PC-9 (cell line): ENCODE measurements at regions not wholly inside any gene's neighbourhood (a gene's known extent, or its start where the extent isn't known, plus 50 kb on each side); places are given as distances from the start of the nearest gene placed in this dataset.

ENCODE experiments used
- BruUV-seq: library from RNA; stranded (reverse); fragments of 400-500 nt; replicated peaks from 2 replicates; lab custom pipeline; 2021; lab: Mats Ljungman, UMichigan
- CTCF ChIA-PET: fragments of 300-600 bp; sonication (Branson Sonifier 250); formaldehyde crosslinking; loops from one replicate; lab custom pipeline; 2022; ENCODE audit warnings: antibody characterized with exemption; lab: Charles Lee
- POLR2A ChIA-PET: fragments of 300-600 bp; sonication (Branson Sonifier 250); formaldehyde crosslinking; loops from one replicate; lab custom pipeline; 2022; ENCODE audit warnings: antibody characterized with exemption; ENCODE audit not compliant: unreplicated experiment; lab: Charles Lee
- DNase-seq, 2 experiments: peaks; one replicate each; pipeline versions ENCODE4 v3.0.0 to v3.0.0-alpha.2; 2015 to 2022; ENCODE audit warnings: mixed read lengths in 1 of 2
- H2AFZ ChIP-seq: fragments of 200-600 bp; sonication (generic); 2 replicates; pipeline ENCODE4 v1.8.1; 2017; ENCODE audit warnings: antibody characterized with exemption
- H3F3A ChIP-seq: fragments of 200-600 bp; sonication (generic); 2 replicates; pipeline ENCODE4 v1.8.1; 2017; ENCODE audit warnings: antibody characterized with exemption, mild to moderate bottlenecking, low read depth; ENCODE audit not compliant: insufficient read depth
- H3K27ac ChIP-seq: fragments of 200-600 bp; sonication (generic); 2 replicates; pipeline ENCODE4 v1.6.1; 2016; ENCODE audit warnings: mixed run types
- H3K27me3 ChIP-seq: fragments of 200-600 bp; sonication (generic); 2 replicates; pipeline ENCODE4 v1.6.1; 2016; ENCODE audit warnings: low read depth, mixed run types; ENCODE audit not compliant: insufficient read depth
- H3K36me3 ChIP-seq: fragments of 200-600 bp; sonication (generic); 2 replicates; pipeline ENCODE4 v1.6.1; 2016; ENCODE audit warnings: low read depth, mixed run types
- H3K4me1 ChIP-seq: fragments of 200-600 bp; sonication (generic); replicated peaks from 2 replicates; pipeline ENCODE4 v1.6.1; 2016; ENCODE audit warnings: mixed run types; ENCODE audit not compliant: insufficient read depth
- H3K4me2 ChIP-seq: fragments of 200-600 bp; sonication (generic); 2 replicates; pipeline ENCODE4 v1.6.1; 2017; ENCODE audit warnings: mixed run types
- H3K4me3 ChIP-seq: fragments of 200-600 bp; sonication (generic); 2 replicates; pipeline ENCODE4 v1.6.1; 2016; ENCODE audit warnings: mixed run types
- H3K79me2 ChIP-seq: fragments of 200-600 bp; sonication (generic); 2 replicates; pipeline ENCODE4 v1.6.1; 2017; ENCODE audit warnings: low read depth, mixed run types
- H3K9me2 ChIP-seq: fragments of 200-600 bp; sonication (generic); 2 replicates; pipeline ENCODE4 v1.8.1; 2017; ENCODE audit warnings: mild to moderate bottlenecking; ENCODE audit not compliant: insufficient read depth
- H3K9me3 ChIP-seq: fragments of 200-600 bp; sonication (generic); 2 replicates; pipeline ENCODE4 v1.8.1; 2016; ENCODE audit warnings: low read depth; ENCODE audit not compliant: insufficient read depth
- H4K20me1 ChIP-seq: fragments of 200-600 bp; sonication (generic); 2 replicates; pipeline ENCODE4 v1.8.1; 2017; ENCODE audit not compliant: insufficient read depth
- CTCF ChIP-seq: fragments of 200-600 bp; sonication (generic); conservative IDR thresholded peaks from 2 replicates; pipeline ENCODE4 v1.6.1; 2017; ENCODE audit warnings: mixed run types, antibody characterized with exemption, mild to moderate bottlenecking, moderate library complexity
- EZH2 ChIP-seq: fragments of 200-600 bp; sonication (generic); IDR thresholded peaks from 2 replicates; pipeline ENCODE4 v1.8.0; 2017; ENCODE audit warnings: antibody characterized with exemption, low read depth
- intact Hi-C: fragments of 100-400 bp; cut with micrococcal nuclease; formaldehyde crosslinking; loops from one replicate; pipeline ENCODE4 v1.10.0; 2022; ENCODE audit not compliant: unreplicated experiment

- POLR2A ChIA-PET, result no interaction called here
- CTCF ChIA-PET, result no interaction called here
- Histone ChIP-seq H3K9me2 (no peaks in the 10 kb centered on the region), H3K27me3 (no peaks in the 10 kb centered on the region), H3K27ac (no peak overlapping the region), H3K4me2 (0 out of 2 replicates have a peak overlapping the region, but pooled peaks have one; percentile 13), H4K20me1 (no peaks in the 10 kb centered on the region), H3K9me3 (no peaks in the 10 kb centered on the region), H3K4me1 (peaks cover 16% of the 10 kb centered on the region), H3K79me2 (no peaks in the 10 kb centered on the region), H3F3A (peaks cover 7% of the 10 kb centered on the region; the same call in 1 of the 2 replicates), H3K4me3 (no peak overlapping the region), H3K36me3 (no peaks in the 10 kb centered on the region), H2AFZ (no peak overlapping the region)
- no peak for TF ChIP-seq CTCF
- no peak for TF ChIP-seq EZH2
- intact Hi-C loops, result no loop called here
- DNase-seq, result peak in 1 of 2 experiments; percentile 43
- no TSS peak for BruUV-seq
These were observed 119.4 kb upstream of the KIF5B start for GRCh38 chr10:32175629-32176028.

- Histone ChIP-seq H3K27ac (no peak overlapping the region), H3K27me3 (no peaks in the 10 kb centered on the region), H2AFZ (no peak overlapping the region), H3F3A (peaks cover 7% of the 10 kb centered on the region; the same call in 1 of the 2 replicates), H3K4me1 (peaks cover 19% of the 10 kb centered on the region), H3K79me2 (no peaks in the 10 kb centered on the region), H3K9me3 (no peaks in the 10 kb centered on the region), H3K4me2 (no peak overlapping the region), H3K4me3 (no peak overlapping the region), H4K20me1 (no peaks in the 10 kb centered on the region), H3K9me2 (no peaks in the 10 kb centered on the region), H3K36me3 (no peaks in the 10 kb centered on the region)
- DNase-seq, result no peak
- TF ChIP-seq CTCF (no peak), EZH2 (no peak)
- POLR2A ChIA-PET, result no interaction called here
- BruUV-seq, result no TSS peak
- intact Hi-C loops, result no loop called here
- CTCF ChIA-PET, result no interaction called here
These were observed 118.2 kb upstream of the KIF5B start for GRCh38 chr10:32174349-32174893.

GRCh38 chr10:32171204-32171603 is 115.0 kb upstream of the KIF5B start:
- POLR2A ChIA-PET, result interaction anchor here (0.6 kb wide), 2 partner anchors 301 to 809 kb away, joined by 4 to 6 read pairs; no protein-coding TSS in a partner anchor
- Histone ChIP-seq H3K27ac (peak overlapping the region; percentile 47), H3K9me3 (no peaks in the 10 kb centered on the region), H3K4me3 (peak overlapping the region; percentile 7; the same call in 1 of the 2 replicates), H3K4me1 (peaks cover 19% of the 10 kb centered on the region), H3F3A (peaks cover 7% of the 10 kb centered on the region; the same call in 1 of the 2 replicates), H3K9me2 (no peaks in the 10 kb centered on the region), H3K79me2 (no peaks in the 10 kb centered on the region), H2AFZ (peak overlapping the region; percentile 66), H3K27me3 (no peaks in the 10 kb centered on the region), H4K20me1 (no peaks in the 10 kb centered on the region), H3K36me3 (no peaks in the 10 kb centered on the region), H3K4me2 (peak overlapping the region; percentile 74)
- CTCF ChIA-PET, result no interaction called here
- TF ChIP-seq CTCF (no peak), EZH2 (no peak)
- peak; percentile 47 to 79 for DNase-seq
- intact Hi-C loops, result no loop called here
- no TSS peak for BruUV-seq
